WTC11 (cell line): ENCODE measurements at regions not wholly inside any gene's neighbourhood (a gene's known extent, or its start where the extent isn't known, plus 50 kb on each side); places are given as distances from the start of the nearest gene placed in this dataset.

ENCODE experiments used
- ATAC-seq: fragments of 200-7000 bp; cut with Tn5 transposase; 2 replicates; pipeline ENCODE4 v1.10.0; 2021; ENCODE audit warnings: mild to moderate bottlenecking, moderate library complexity
- CTCF ChIA-PET: fragments of 300-600 bp; sonication (Branson Sonifier 250); formaldehyde crosslinking; loops from one replicate; lab custom pipeline; 2021; ENCODE audit warnings: antibody characterized with exemption; lab: Charles Lee
- POLR2A ChIA-PET: fragments of 350-600 bp; sonication (Branson Sonifier 250); formaldehyde crosslinking; loops from one replicate; lab custom pipeline; 2021; ENCODE audit warnings: antibody characterized with exemption; lab: Charles Lee
- DNase-seq: peaks from one replicate; pipeline ENCODE4 v3.0.0; 2021; ENCODE audit warnings: low spot score
- H3K27ac Mint-ChIP-seq: 2 replicates; pipeline ENCODE4 v1.8.0; 2021; ENCODE audit warnings: mixed read lengths
- H3K27me3 Mint-ChIP-seq: 2 replicates; pipeline ENCODE4 v1.8.0; 2021; ENCODE audit warnings: low read depth, mild to moderate bottlenecking, moderate library complexity, mixed read lengths
- H3K36me3 Mint-ChIP-seq: 2 replicates; pipeline ENCODE4 v1.8.0; 2021; ENCODE audit warnings: mixed read lengths
- H3K4me1 Mint-ChIP-seq: 2 replicates; pipeline ENCODE4 v1.8.0; 2022; ENCODE audit warnings: mixed read lengths
- H3K4me3 Mint-ChIP-seq: 2 replicates; pipeline ENCODE4 v1.8.0; 2021; ENCODE audit warnings: mild to moderate bottlenecking, moderate library complexity, mixed read lengths
- H3K9me3 Mint-ChIP-seq: 2 replicates; pipeline ENCODE4 v1.8.0; 2021; ENCODE audit warnings: mixed read lengths
- CBFB ChIP-seq: sonication (generic); formaldehyde crosslinking; IDR thresholded peaks from 2 replicates; pipeline ENCODE4 v1.8.1; 2022; ENCODE audit warnings: mild to moderate bottlenecking, low read depth, missing genetic modification reagents
- ETV6 ChIP-seq: sonication (generic); formaldehyde crosslinking; IDR thresholded peaks from 2 replicates; pipeline ENCODE4 v1.8.1; 2022; ENCODE audit warnings: mild to moderate bottlenecking, missing genetic modification reagents
- FOXP1 ChIP-seq: sonication (generic); formaldehyde crosslinking; IDR thresholded peaks from 2 replicates; pipeline ENCODE4 v1.8.0; 2022; ENCODE audit warnings: missing genetic modification reagents, mild to moderate bottlenecking, moderate library complexity, borderline replicate concordance
- NFE2L1 ChIP-seq: sonication (generic); formaldehyde crosslinking; IDR thresholded peaks from 2 replicates; pipeline ENCODE4 v1.8.1; 2023; ENCODE audit warnings: missing genetic modification reagents
- NR1H2 ChIP-seq: sonication (generic); formaldehyde crosslinking; IDR thresholded peaks from 2 replicates; pipeline ENCODE4 v1.9.0; 2021; ENCODE audit warnings: mild to moderate bottlenecking, moderate library complexity, missing genetic modification reagents
- NR2C2 ChIP-seq: sonication (generic); formaldehyde crosslinking; IDR thresholded peaks from 2 replicates; pipeline ENCODE4 v1.8.0; 2022; ENCODE audit warnings: mild to moderate bottlenecking, missing genetic modification reagents
- SMAD4 ChIP-seq: sonication (generic); formaldehyde crosslinking; IDR thresholded peaks from 2 replicates; pipeline ENCODE4 v1.8.0; 2022; ENCODE audit warnings: mild to moderate bottlenecking, missing genetic modification reagents
- SP1 ChIP-seq: sonication (generic); formaldehyde crosslinking; conservative IDR thresholded peaks from 2 replicates; pipeline ENCODE4 v1.8.1; 2022; ENCODE audit warnings: missing genetic modification reagents
- TEAD1 ChIP-seq: sonication (generic); formaldehyde crosslinking; IDR thresholded peaks from 2 replicates; pipeline ENCODE4 v1.8.0; 2022; ENCODE audit warnings: mild to moderate bottlenecking, missing genetic modification reagents
- ZNF219 ChIP-seq: sonication (generic); formaldehyde crosslinking; IDR thresholded peaks from 2 replicates; pipeline ENCODE4 v1.8.0; 2023; ENCODE audit warnings: missing genetic modification reagents, mild to moderate bottlenecking, borderline replicate concordance
- ZNF317 ChIP-seq: sonication (generic); formaldehyde crosslinking; IDR thresholded peaks from 2 replicates; pipeline ENCODE4 v1.8.1; 2023; ENCODE audit warnings: low read depth, mild to moderate bottlenecking, moderate library complexity, missing genetic modification reagents, borderline replicate concordance
- TF ChIP-seq, protein P1 (sequence below): sonication (generic); formaldehyde crosslinking; IDR thresholded peaks from 2 replicates; pipeline ENCODE4 v1.8.1; 2022; ENCODE audit warnings: low read depth, mild to moderate bottlenecking, moderate library complexity, missing genetic modification reagents, borderline replicate concordance
- TF ChIP-seq, protein P2 (sequence below): fragments of 200-600 bp; IDR thresholded peaks from 2 replicates; pipeline ENCODE4 v1.8.0; 2022; ENCODE audit warnings: antibody characterized with exemption
- TF ChIP-seq, protein P3 (sequence below): sonication (generic); formaldehyde crosslinking; IDR thresholded peaks from 2 replicates; pipeline ENCODE4 v1.8.1; 2023; ENCODE audit warnings: mild to moderate bottlenecking, missing genetic modification reagents, moderate library complexity
- TF ChIP-seq, protein P4 (sequence below): sonication (generic); formaldehyde crosslinking; IDR thresholded peaks from 2 replicates; pipeline ENCODE4 v1.8.0; 2022; ENCODE audit warnings: missing genetic modification reagents
- TF ChIP-seq, protein P5 (sequence below): sonication (generic); formaldehyde crosslinking; IDR thresholded peaks from 2 replicates; pipeline ENCODE4 v1.8.0; 2023; ENCODE audit warnings: missing genetic modification reagents
- TF ChIP-seq, protein P6 (sequence below): sonication (generic); formaldehyde crosslinking; IDR thresholded peaks from 2 replicates; pipeline ENCODE4 v1.8.1; 2022; ENCODE audit warnings: missing genetic modification reagents, borderline replicate concordance
- TF ChIP-seq, protein P7 (sequence below): fragments of 250-450 bp; sonication (Bioruptor Pico); IDR thresholded peaks from 2 replicates; pipeline ENCODE4 v1.9.0; 2021; ENCODE audit warnings: moderate library complexity, mild to moderate bottlenecking, inconsistent platforms, borderline replicate concordance
- TF ChIP-seq, protein P8 (sequence below): sonication (generic); formaldehyde crosslinking; IDR thresholded peaks from 2 replicates; pipeline ENCODE4 v1.8.0; 2023; ENCODE audit warnings: missing genetic modification reagents, mild to moderate bottlenecking, borderline replicate concordance

DNA sequence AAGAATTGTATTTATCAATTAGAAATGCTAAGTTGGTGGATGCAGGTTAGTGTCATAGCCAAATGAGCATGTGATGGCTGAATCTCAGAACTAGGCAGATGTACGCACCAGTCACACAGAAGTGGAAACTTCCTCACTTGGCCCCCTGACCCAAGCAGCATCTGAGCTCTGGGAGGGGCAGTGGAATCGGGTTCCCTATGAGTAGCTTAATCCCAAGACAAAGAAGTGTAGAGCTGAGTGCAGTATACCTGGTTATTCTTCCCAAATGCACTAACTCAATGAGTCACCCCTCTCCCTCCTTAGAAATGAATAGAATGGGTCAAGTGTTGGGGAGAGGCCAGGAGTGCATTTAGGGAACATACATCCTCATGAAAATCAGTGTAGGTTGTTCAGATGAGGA, 224.6 kb downstream of the FAT3 start:
- ChIA-PET POLR2A (no interaction called here), CTCF (interaction anchor here (0.9 kb wide), 1 partner anchor 61 kb away, joined by 4 read pairs; no protein-coding TSS in a partner anchor)
- no peak overlapping the region for H3K27ac Mint-ChIP-seq
- H3K36me3 Mint-ChIP-seq, result no peaks in the 10 kb centered on the region
- H3K4me1 Mint-ChIP-seq, result peaks cover 34% of the 10 kb centered on the region
- DNase-seq (no peak), ATAC-seq (peak; percentile 68)
- TF ChIP-seq, protein P1, sequence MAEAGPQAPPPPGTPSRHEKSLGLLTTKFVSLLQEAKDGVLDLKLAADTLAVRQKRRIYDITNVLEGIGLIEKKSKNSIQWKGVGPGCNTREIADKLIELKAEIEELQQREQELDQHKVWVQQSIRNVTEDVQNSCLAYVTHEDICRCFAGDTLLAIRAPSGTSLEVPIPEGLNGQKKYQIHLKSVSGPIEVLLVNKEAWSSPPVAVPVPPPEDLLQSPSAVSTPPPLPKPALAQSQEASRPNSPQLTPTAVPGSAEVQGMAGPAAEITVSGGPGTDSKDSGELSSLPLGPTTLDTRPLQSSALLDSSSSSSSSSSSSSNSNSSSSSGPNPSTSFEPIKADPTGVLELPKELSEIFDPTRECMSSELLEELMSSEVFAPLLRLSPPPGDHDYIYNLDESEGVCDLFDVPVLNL (CRISPR knock-in tag), result no peak
- TF ChIP-seq, protein P2, sequence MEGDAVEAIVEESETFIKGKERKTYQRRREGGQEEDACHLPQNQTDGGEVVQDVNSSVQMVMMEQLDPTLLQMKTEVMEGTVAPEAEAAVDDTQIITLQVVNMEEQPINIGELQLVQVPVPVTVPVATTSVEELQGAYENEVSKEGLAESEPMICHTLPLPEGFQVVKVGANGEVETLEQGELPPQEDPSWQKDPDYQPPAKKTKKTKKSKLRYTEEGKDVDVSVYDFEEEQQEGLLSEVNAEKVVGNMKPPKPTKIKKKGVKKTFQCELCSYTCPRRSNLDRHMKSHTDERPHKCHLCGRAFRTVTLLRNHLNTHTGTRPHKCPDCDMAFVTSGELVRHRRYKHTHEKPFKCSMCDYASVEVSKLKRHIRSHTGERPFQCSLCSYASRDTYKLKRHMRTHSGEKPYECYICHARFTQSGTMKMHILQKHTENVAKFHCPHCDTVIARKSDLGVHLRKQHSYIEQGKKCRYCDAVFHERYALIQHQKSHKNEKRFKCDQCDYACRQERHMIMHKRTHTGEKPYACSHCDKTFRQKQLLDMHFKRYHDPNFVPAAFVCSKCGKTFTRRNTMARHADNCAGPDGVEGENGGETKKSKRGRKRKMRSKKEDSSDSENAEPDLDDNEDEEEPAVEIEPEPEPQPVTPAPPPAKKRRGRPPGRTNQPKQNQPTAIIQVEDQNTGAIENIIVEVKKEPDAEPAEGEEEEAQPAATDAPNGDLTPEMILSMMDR, result no peak
- TF ChIP-seq ZNF317 (CRISPR knock-in tag) (no peak), FOXP1 (CRISPR knock-in tag) (no peak)
- TF ChIP-seq, protein P3, sequence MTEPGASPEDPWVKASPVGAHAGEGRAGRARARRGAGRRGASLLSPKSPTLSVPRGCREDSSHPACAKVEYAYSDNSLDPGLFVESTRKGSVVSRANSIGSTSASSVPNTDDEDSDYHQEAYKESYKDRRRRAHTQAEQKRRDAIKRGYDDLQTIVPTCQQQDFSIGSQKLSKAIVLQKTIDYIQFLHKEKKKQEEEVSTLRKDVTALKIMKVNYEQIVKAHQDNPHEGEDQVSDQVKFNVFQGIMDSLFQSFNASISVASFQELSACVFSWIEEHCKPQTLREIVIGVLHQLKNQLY (CRISPR knock-in tag), result no peak
- no peak overlapping the region for H3K4me3 Mint-ChIP-seq
- no peaks in the 10 kb centered on the region for H3K27me3 Mint-ChIP-seq
- H3K9me3 Mint-ChIP-seq, result peaks cover 3% of the 10 kb centered on the region; the same call in 1 of the 2 replicates

DNA sequence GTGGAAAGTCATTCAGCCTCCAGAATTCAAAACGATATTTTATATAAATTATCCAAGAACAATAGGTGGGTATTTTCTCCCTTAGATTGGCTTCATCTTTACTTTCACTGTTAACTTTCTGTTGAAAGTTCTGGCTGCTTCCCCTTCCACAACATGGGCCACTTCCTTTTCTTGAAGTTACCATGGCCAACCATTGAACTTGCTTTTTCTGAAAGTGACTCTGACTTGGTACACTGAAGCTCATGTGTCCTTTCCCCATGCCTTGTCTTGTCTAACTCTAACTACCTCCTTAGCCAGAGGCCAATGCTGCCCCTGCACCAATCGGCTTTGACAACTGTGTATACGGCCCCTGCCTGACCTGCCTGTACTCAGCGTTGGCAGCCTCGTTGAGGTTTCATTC, 225.2 kb downstream of the FAT3 start:
- no peak for DNase-seq
- CTCF ChIA-PET, result interaction anchor here (0.9 kb wide), 1 partner anchor 61 kb away, joined by 4 read pairs; no protein-coding TSS in a partner anchor
- H3K4me1 Mint-ChIP-seq, result peaks cover 32% of the 10 kb centered on the region
- TF ChIP-seq SP1 (CRISPR knock-in tag) (no peak), NR2C2 (CRISPR knock-in tag) (no peak), CBFB (CRISPR knock-in tag) (no peak), SMAD4 (no peak), ETV6 (CRISPR knock-in tag) (no peak), NR1H2 (no peak), ZNF219 (CRISPR knock-in tag) (no peak), NFE2L1 (CRISPR knock-in tag) (no peak), TEAD1 (CRISPR knock-in tag) (no peak)
- TF ChIP-seq, protein P4, sequence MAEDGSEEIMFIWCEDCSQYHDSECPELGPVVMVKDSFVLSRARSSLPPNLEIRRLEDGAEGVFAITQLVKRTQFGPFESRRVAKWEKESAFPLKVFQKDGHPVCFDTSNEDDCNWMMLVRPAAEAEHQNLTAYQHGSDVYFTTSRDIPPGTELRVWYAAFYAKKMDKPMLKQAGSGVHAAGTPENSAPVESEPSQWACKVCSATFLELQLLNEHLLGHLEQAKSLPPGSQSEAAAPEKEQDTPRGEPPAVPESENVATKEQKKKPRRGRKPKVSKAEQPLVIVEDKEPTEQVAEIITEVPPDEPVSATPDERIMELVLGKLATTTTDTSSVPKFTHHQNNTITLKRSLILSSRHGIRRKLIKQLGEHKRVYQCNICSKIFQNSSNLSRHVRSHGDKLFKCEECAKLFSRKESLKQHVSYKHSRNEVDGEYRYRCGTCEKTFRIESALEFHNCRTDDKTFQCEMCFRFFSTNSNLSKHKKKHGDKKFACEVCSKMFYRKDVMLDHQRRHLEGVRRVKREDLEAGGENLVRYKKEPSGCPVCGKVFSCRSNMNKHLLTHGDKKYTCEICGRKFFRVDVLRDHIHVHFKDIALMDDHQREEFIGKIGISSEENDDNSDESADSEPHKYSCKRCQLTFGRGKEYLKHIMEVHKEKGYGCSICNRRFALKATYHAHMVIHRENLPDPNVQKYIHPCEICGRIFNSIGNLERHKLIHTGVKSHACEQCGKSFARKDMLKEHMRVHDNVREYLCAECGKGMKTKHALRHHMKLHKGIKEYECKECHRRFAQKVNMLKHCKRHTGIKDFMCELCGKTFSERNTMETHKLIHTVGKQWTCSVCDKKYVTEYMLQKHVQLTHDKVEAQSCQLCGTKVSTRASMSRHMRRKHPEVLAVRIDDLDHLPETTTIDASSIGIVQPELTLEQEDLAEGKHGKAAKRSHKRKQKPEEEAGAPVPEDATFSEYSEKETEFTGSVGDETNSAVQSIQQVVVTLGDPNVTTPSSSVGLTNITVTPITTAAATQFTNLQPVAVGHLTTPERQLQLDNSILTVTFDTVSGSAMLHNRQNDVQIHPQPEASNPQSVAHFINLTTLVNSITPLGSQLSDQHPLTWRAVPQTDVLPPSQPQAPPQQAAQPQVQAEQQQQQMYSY, result no peak
- TF ChIP-seq, protein P5, sequence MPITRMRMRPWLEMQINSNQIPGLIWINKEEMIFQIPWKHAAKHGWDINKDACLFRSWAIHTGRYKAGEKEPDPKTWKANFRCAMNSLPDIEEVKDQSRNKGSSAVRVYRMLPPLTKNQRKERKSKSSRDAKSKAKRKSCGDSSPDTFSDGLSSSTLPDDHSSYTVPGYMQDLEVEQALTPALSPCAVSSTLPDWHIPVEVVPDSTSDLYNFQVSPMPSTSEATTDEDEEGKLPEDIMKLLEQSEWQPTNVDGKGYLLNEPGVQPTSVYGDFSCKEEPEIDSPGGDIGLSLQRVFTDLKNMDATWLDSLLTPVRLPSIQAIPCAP (CRISPR knock-in tag), result no peak
- TF ChIP-seq, protein P6, sequence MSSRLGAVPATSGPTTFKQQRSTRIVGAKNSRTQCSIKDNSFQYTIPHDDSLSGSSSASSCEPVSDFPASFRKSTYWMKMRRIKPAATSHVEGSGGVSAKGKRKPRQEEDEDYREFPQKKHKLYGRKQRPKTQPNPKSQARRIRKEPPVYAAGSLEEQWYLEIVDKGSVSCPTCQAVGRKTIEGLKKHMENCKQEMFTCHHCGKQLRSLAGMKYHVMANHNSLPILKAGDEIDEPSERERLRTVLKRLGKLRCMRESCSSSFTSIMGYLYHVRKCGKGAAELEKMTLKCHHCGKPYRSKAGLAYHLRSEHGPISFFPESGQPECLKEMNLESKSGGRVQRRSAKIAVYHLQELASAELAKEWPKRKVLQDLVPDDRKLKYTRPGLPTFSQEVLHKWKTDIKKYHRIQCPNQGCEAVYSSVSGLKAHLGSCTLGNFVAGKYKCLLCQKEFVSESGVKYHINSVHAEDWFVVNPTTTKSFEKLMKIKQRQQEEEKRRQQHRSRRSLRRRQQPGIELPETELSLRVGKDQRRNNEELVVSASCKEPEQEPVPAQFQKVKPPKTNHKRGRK (CRISPR knock-in tag), result no peak
- TF ChIP-seq, protein P7, sequence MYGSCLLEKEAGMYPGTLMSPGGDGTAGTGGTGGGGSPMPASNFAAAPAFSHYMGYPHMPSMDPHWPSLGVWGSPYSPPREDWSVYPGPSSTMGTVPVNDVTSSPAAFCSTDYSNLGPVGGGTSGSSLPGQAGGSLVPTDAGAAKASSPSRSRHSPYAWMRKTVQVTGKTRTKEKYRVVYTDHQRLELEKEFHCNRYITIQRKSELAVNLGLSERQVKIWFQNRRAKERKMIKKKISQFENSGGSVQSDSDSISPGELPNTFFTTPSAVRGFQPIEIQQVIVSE, result no peak
- TF ChIP-seq, protein P8, sequence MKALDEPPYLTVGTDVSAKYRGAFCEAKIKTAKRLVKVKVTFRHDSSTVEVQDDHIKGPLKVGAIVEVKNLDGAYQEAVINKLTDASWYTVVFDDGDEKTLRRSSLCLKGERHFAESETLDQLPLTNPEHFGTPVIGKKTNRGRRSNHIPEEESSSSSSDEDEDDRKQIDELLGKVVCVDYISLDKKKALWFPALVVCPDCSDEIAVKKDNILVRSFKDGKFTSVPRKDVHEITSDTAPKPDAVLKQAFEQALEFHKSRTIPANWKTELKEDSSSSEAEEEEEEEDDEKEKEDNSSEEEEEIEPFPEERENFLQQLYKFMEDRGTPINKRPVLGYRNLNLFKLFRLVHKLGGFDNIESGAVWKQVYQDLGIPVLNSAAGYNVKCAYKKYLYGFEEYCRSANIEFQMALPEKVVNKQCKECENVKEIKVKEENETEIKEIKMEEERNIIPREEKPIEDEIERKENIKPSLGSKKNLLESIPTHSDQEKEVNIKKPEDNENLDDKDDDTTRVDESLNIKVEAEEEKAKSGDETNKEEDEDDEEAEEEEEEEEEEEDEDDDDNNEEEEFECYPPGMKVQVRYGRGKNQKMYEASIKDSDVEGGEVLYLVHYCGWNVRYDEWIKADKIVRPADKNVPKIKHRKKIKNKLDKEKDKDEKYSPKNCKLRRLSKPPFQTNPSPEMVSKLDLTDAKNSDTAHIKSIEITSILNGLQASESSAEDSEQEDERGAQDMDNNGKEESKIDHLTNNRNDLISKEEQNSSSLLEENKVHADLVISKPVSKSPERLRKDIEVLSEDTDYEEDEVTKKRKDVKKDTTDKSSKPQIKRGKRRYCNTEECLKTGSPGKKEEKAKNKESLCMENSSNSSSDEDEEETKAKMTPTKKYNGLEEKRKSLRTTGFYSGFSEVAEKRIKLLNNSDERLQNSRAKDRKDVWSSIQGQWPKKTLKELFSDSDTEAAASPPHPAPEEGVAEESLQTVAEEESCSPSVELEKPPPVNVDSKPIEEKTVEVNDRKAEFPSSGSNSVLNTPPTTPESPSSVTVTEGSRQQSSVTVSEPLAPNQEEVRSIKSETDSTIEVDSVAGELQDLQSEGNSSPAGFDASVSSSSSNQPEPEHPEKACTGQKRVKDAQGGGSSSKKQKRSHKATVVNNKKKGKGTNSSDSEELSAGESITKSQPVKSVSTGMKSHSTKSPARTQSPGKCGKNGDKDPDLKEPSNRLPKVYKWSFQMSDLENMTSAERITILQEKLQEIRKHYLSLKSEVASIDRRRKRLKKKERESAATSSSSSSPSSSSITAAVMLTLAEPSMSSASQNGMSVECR, result no peak

More for the DNA sequence above, 225.2 kb downstream of the FAT3 start:
- POLR2A ChIA-PET, result no interaction called here
- ATAC-seq, result no peak
- H3K36me3 Mint-ChIP-seq, result no peaks in the 10 kb centered on the region
- no peaks in the 10 kb centered on the region for H3K27me3 Mint-ChIP-seq
- H3K4me3 Mint-ChIP-seq, result no peak overlapping the region
- peaks cover 3% of the 10 kb centered on the region; the same call in 1 of the 2 replicates for H3K9me3 Mint-ChIP-seq
- H3K27ac Mint-ChIP-seq, result no peak overlapping the region
